Head of caudate nucleus (tissue), 42 donors: ENCODE measurements at regions not wholly inside any gene's neighbourhood (a gene's known extent, or its start where the extent isn't known, plus 50 kb on each side); places are given as distances from the start of the nearest gene placed in this dataset.
"Not testable (repeated sequence)": the region's sequence is repeated elsewhere in the genome, so short reads cannot be mapped to it uniquely, and the experiment has no call there.

Experiments
- DNase-seq, 42 donors: peaks; one replicate each; pipeline versions ENCODE4 v3.0.0 to v3.0.0-alpha.2; 2020 to 2021; ENCODE audit warnings: mixed read lengths in 7 of 42
- intact Hi-C: fragments of 100-400 bp; cut with DNase I; formaldehyde crosslinking; loops from one replicate; pipeline ENCODE4 v1.15.0; 2022

- intact Hi-C loops: no loop called here
- no peak for DNase-seq
These were observed 65.3 kb upstream of the PTGDR start for GRCh38 chr14:52202151-52202550.

- no peak for DNase-seq
- intact Hi-C loops: no loop called here
These were observed 77.1 kb upstream of the PTGDR start for GRCh38 chr14:52190337-52190931.

- DNase-seq: no peak
- intact Hi-C loops: no loop called here
These were observed 78.2 kb upstream of the PTGDR start for GRCh38 chr14:52189325-52189724.

- no peak for DNase-seq
- intact Hi-C loops: no loop called here
These were observed 79.1 kb upstream of the PTGDR start for GRCh38 chr14:52188381-52188780.

- intact Hi-C loops: no loop called here
- no peak for DNase-seq
These were observed 82.3 kb upstream of the PTGDR start for GRCh38 chr14:52185178-52185577.

GRCh38 chr14:52182853-52183252, 84.6 kb upstream of the PTGDR start:
- no peak for DNase-seq

GRCh38 chr14:52179141-52179790, 88.2 kb upstream of the PTGDR start:
- intact Hi-C loops: no loop called here
- no peak for DNase-seq

More at GRCh38 chr14:52182853-52183252, 84.6 kb upstream of the PTGDR start:
- intact Hi-C loops: no loop called here

GRCh38 chr14:52175982-52176502, 91.5 kb upstream of the PTGDR start:
- intact Hi-C loops: no loop called here
- no peak for DNase-seq

- DNase-seq, intact Hi-C loops: not testable (repeated sequence)
These were observed 95.6 kb upstream of the PTGDR start for GRCh38 chr14:52171932-52172331.

GRCh38 chr14:52166822-52167221, 98.0 kb upstream of the NID2 start:
- no peak for DNase-seq
- intact Hi-C loops: no loop called here

- DNase-seq: no peak
These were observed 86.9 kb upstream of the NID2 start for GRCh38 chr14:52155651-52156213.

GRCh38 chr14:52154992-52155650, 86.3 kb upstream of the NID2 start:
- DNase-seq: no peak
- intact Hi-C loops: no loop called here

More at GRCh38 chr14:52155651-52156213, 86.9 kb upstream of the NID2 start:
- intact Hi-C loops: no loop called here

GRCh38 chr14:52153939-52154338, 85.1 kb upstream of the NID2 start:
- intact Hi-C loops: no loop called here
- DNase-seq: no peak

GRCh38 chr14:52150162-52150561, 81.3 kb upstream of the NID2 start:
- no peak for DNase-seq
- intact Hi-C loops: no loop called here

GRCh38 chr14:52148371-52148770, 79.5 kb upstream of the NID2 start:
- intact Hi-C loops: no loop called here
- no peak for DNase-seq

GRCh38 chr14:52146504-52146903, 77.6 kb upstream of the NID2 start:
- intact Hi-C loops: no loop called here
- DNase-seq: no peak

- DNase-seq, intact Hi-C loops: not testable (repeated sequence)
These were observed 75.2 kb upstream of the NID2 start for GRCh38 chr14:52144099-52144498.

- intact Hi-C loops: no loop called here
- no peak for DNase-seq
These were observed 73.6 kb upstream of the NID2 start for GRCh38 chr14:52142504-52142903.

- intact Hi-C loops: no loop called here
These were observed 62.9 kb upstream of the NID2 start for GRCh38 chr14:52131640-52132320.

More at GRCh38 chr14:52131640-52132320, 62.9 kb upstream of the NID2 start:
- DNase-seq: peak; percentile 21 to 94 (median 77)
